ENCODE measurements at regions not wholly inside any gene's neighbourhood (a gene's known extent, or its start where the extent isn't known, plus 50 kb on each side); places are given as distances from the start of the nearest gene placed in this dataset.

- POLR2A ChIA-PET: no interaction called here
- CTCF ChIA-PET: no interaction called here
- no peak for DNase-seq (ENCODE audit: low read depth, low spot score)
- TF ChIP-seq CTCF (IDR thresholded peaks at IDR 0.05; ENCODE audit: insufficient read depth, low read length, missing control alignments): no peak
- H3K4me3 ChIP-seq (ENCODE audit: low read depth, low read length): no peak overlapping the region
Measured at GRCh38 chr7:68238204-68238805, 1241.7 kb downstream of the TYW1 start.

- ChIA-PET POLR2A (no interaction called here), CTCF (no interaction called here)
- no peak overlapping the region for H3K4me3 ChIP-seq (ENCODE audit: low read depth, low read length)
- DNase-seq (ENCODE audit: low read depth, low spot score): no peak
- TF ChIP-seq CTCF (IDR thresholded peaks at IDR 0.05; ENCODE audit: insufficient read depth, low read length, missing control alignments): no peak
Measured at GRCh38 chr7:68243128-68243527, 1246.5 kb downstream of the TYW1 start.

- POLR2A ChIA-PET: no interaction called here
- H3K4me3 ChIP-seq (ENCODE audit: low read depth, low read length): no peak overlapping the region
- TF ChIP-seq CTCF (IDR thresholded peaks at IDR 0.05; ENCODE audit: insufficient read depth, low read length, missing control alignments): no peak
- CTCF ChIA-PET: no interaction called here
- DNase-seq (ENCODE audit: low read depth, low spot score): no peak
Measured at GRCh38 chr7:68244389-68244788, 1247.8 kb downstream of the TYW1 start.

- TF ChIP-seq CTCF (IDR thresholded peaks at IDR 0.05; ENCODE audit: insufficient read depth, low read length, missing control alignments): no peak
Measured at GRCh38 chr7:68245688-68246087, 1249.1 kb downstream of the TYW1 start.

GRCh38 chr7:68246189-68246633, 1249.6 kb downstream of the TYW1 start:
- H3K4me3 ChIP-seq (ENCODE audit: low read depth, low read length): no peak overlapping the region
- ChIA-PET CTCF (no interaction called here), POLR2A (interaction anchor here (1.0 kb wide), 1 partner anchor 46 kb away, joined by 5 read pairs; no protein-coding TSS in a partner anchor)
- no peak for DNase-seq (ENCODE audit: low read depth, low spot score)
- no peak for TF ChIP-seq CTCF (IDR thresholded peaks at IDR 0.05; ENCODE audit: insufficient read depth, low read length, missing control alignments)

More at GRCh38 chr7:68245688-68246087, 1249.1 kb downstream of the TYW1 start:
- ChIA-PET POLR2A (interaction anchor here (1.0 kb wide), 1 partner anchor 46 kb away, joined by 5 read pairs; no protein-coding TSS in a partner anchor), CTCF (no interaction called here)
- no peak overlapping the region for H3K4me3 ChIP-seq (ENCODE audit: low read depth, low read length)
- peak; percentile 66 for DNase-seq (ENCODE audit: low read depth, low spot score)

GRCh38 chr7:68247126-68247525, 1250.5 kb downstream of the TYW1 start:
- H3K4me3 ChIP-seq (ENCODE audit: low read depth, low read length): no peak overlapping the region
- DNase-seq (ENCODE audit: low read depth, low spot score): no peak
- POLR2A ChIA-PET: no interaction called here
- CTCF ChIA-PET: no interaction called here
- no peak for TF ChIP-seq CTCF (IDR thresholded peaks at IDR 0.05; ENCODE audit: insufficient read depth, low read length, missing control alignments)
